IgD-negative memory B cell (primary cell): ENCODE measurements at regions not wholly inside any gene's neighbourhood (a gene's known extent, or its start where the extent isn't known, plus 50 kb on each side); places are given as distances from the start of the nearest gene placed in this dataset.

ENCODE experiments used
- H3K27ac Mint-ChIP-seq, 3 donors: one replicate each; pipeline ENCODE4 v1.8.0; 2020 to 2022; ENCODE audit warnings: mild to moderate bottlenecking in 3 of 3, mixed read lengths in 3 of 3, moderate library complexity in 1 of 3
- H3K27me3 Mint-ChIP-seq: one replicate; pipeline ENCODE4 v1.8.0; 2021; ENCODE audit warnings: mixed read lengths
- H3K36me3 Mint-ChIP-seq: one replicate; pipeline ENCODE4 v1.8.0; 2020; ENCODE audit warnings: mild to moderate bottlenecking, mixed read lengths
- H3K4me1 Mint-ChIP-seq, 3 donors: one replicate each; pipeline ENCODE4 v1.8.0; 2020 to 2022; ENCODE audit warnings: mixed read lengths in 3 of 3, mild to moderate bottlenecking in 1 of 3
- H3K4me3 Mint-ChIP-seq, 4 donors: one replicate each; pipeline ENCODE4 v1.8.0; 2020 to 2022; ENCODE audit warnings: mild to moderate bottlenecking in 4 of 4, mixed read lengths in 4 of 4, moderate library complexity in 3 of 4
- H3K9me3 Mint-ChIP-seq, 3 donors: one replicate each; pipeline ENCODE4 v1.8.0; 2020 to 2021; ENCODE audit warnings: mixed read lengths in 3 of 3, mild to moderate bottlenecking in 1 of 3

DNA sequence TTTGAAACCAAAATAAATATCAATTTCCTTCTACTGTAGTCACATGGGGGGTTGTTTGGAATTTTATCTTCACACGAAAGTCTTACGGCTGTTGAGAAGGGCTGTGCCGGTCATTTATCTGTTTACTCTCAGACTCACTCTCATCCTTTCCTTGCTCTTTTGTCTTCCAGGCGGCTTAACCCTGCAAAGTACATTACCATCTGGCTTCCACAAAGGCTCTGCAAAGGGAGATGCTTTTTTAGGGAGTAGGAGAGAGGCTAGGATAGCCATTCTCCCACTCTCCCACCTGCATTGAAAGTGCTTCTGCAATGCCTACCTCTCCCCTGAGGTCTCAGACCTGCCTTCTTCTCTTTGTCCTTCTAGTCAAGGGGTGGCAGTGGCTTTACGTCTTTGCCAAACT lies 247.6 kb downstream of the MEIS1 start:
- no peaks in the 10 kb centered on the region for H3K9me3 Mint-ChIP-seq
- H3K36me3 Mint-ChIP-seq = no peaks in the 10 kb centered on the region

DNA sequence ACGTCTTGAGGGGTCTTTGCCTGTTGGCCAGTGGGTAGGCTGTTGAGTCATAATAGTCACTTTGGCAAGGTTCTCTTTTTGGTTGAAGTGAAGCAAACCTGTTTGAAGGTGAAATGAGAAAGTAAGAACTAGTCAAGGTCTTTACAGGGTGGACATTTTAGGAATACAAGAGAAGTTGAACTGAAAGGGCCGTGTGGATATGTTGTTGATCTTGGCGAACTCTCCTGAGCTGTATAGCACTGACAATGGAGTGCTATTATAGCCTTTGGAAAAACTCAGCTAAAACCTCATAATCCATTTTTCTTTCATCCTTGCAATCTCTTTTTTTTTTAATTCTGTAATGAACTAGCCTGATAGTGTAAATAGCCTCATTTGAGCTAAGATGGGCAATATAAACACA lies 248.1 kb downstream of the MEIS1 start:
- Mint-ChIP-seq H3K4me1 (no peaks in the 10 kb centered on the region), H3K27me3 (no peaks in the 10 kb centered on the region), H3K4me3 (no peak overlapping the region), H3K27ac (no peak overlapping the region), H3K9me3 (no peaks in the 10 kb centered on the region), H3K36me3 (no peaks in the 10 kb centered on the region)

More for the DNA sequence above, 247.6 kb downstream of the MEIS1 start:
- Mint-ChIP-seq H3K27me3 (no peaks in the 10 kb centered on the region), H3K4me1 (no peaks in the 10 kb centered on the region), H3K4me3 (no peak overlapping the region), H3K27ac (no peak overlapping the region)

DNA sequence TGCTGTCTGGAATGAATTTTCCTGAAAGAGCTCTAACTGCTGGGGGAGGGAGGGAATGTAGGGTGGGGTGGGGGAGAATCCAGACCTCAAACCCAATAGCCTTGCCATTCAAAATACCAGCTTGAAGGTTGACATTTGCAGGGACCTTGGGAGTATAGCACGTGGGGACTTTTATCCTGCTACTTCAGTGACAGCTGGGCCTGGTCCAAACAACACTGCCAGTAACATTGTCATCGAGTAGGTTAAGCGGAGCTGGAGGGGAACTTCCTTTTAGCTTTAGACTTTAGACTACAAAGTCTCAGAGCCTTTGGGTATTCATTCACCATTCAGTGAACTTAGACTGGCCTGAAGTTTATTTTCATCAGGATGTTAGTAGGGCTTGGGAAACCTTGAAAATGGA lies 248.7 kb downstream of the MEIS1 start:
- no peaks in the 10 kb centered on the region for H3K9me3 Mint-ChIP-seq
- no peaks in the 10 kb centered on the region for H3K27me3 Mint-ChIP-seq
- H3K36me3 Mint-ChIP-seq = no peaks in the 10 kb centered on the region
- no peaks in the 10 kb centered on the region for H3K4me1 Mint-ChIP-seq
- no peak overlapping the region for H3K4me3 Mint-ChIP-seq
- no peak overlapping the region for H3K27ac Mint-ChIP-seq

DNA sequence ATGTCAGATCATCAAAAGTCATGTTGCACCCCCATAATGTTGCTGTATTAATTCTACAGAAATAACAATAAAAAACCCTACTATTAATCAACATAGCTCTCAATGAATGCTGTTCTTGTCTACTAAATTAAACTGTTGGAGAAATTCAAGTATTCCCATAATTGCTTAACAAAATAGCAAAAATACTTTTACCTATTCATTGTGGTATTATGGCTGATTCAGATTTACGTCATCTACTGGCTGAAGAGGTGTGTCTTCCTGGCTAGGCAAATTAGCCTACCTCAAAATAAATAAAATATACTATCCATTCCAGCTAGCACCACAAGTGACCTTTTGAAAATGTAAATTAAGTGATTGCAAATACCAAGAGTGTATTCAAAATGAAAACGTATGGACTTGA lies 249.4 kb downstream of the MEIS1 start:
- Mint-ChIP-seq H3K9me3 (no peaks in the 10 kb centered on the region), H3K27ac (no peak overlapping the region), H3K27me3 (no peaks in the 10 kb centered on the region)

DNA sequence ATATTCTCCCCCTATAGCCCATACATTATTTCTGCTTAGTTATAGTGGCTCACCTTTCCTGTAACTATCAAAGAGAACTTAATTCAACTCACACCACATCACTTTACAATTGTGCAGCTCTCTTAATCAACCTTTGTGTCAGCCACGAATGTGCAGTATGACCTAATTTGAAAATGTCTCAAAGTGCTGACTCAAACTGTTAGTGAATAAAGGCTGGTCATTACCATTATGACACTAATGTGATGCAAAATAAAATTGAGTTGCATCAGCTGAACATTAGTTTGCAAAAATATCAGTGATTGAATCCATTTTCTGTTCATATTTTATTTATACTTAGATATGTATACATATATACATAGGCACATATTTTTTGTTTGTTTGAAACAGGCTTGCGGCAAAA lies 251.8 kb downstream of the MEIS1 start:
- Mint-ChIP-seq H3K9me3 (no peaks in the 10 kb centered on the region), H3K4me3 (no peak overlapping the region), H3K27ac (no peak overlapping the region), H3K36me3 (no peaks in the 10 kb centered on the region), H3K4me1 (no peaks in the 10 kb centered on the region), H3K27me3 (no peaks in the 10 kb centered on the region)

More for the DNA sequence above, 249.4 kb downstream of the MEIS1 start:
- Mint-ChIP-seq H3K4me1 (no peaks in the 10 kb centered on the region), H3K36me3 (no peaks in the 10 kb centered on the region), H3K4me3 (no peak overlapping the region)

DNA sequence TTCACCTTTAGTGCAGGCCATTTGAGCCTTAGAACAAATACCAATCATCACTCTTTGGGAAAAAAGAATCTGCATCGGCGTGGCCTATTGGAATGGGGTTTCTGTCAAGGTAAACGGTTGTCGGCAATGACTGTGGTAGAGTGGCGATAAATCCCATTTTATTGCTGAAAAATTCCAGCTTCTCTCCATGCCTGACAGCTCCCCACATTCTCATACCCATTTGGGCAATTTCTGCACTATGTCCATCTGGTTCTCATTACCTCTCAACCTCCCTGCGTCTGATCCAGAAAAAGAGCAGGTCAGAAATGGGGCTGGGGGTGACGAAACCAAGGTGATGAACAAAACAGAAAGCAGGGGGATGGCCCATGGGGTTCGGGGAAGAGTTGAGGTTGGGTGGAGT lies 254.0 kb downstream of the MEIS1 start:
- no peak overlapping the region for H3K4me3 Mint-ChIP-seq
- H3K27me3 Mint-ChIP-seq = no peaks in the 10 kb centered on the region
- no peak overlapping the region for H3K27ac Mint-ChIP-seq
- H3K4me1 Mint-ChIP-seq = no peaks in the 10 kb centered on the region
- H3K9me3 Mint-ChIP-seq = no peaks in the 10 kb centered on the region
- H3K36me3 Mint-ChIP-seq = no peaks in the 10 kb centered on the region

DNA sequence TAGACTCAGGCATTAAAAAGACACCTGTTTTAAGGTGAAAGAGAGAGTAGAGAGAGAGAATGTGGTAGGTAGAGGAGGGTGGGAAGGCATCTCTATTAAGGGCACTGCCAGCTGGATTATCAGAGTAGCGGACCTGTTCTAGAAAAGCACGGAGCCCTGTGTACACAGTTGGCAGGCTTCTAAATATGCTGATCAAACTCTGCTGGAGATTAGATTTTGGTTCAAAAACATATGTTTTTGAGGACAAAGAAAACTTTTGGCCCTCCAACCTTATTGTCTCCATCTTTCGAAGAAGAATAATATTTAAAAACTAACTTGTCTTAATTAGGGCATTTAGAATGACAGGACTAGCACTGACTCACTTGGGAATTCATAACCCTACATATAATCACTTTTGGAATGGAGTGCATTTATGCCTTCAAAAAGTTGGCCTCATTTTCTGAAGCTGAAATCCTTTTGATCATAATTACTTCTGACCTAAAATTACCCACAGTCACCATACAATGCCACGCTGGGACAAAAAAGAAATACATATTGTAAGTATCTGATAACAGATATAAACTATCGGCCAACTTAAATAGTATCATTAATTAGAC lies 254.6 kb downstream of the MEIS1 start:
- no peaks in the 10 kb centered on the region for H3K4me1 Mint-ChIP-seq
- no peak overlapping the region for H3K4me3 Mint-ChIP-seq
- H3K36me3 Mint-ChIP-seq = no peaks in the 10 kb centered on the region
- no peaks in the 10 kb centered on the region for H3K27me3 Mint-ChIP-seq
- no peak overlapping the region for H3K27ac Mint-ChIP-seq
- no peaks in the 10 kb centered on the region for H3K9me3 Mint-ChIP-seq

DNA sequence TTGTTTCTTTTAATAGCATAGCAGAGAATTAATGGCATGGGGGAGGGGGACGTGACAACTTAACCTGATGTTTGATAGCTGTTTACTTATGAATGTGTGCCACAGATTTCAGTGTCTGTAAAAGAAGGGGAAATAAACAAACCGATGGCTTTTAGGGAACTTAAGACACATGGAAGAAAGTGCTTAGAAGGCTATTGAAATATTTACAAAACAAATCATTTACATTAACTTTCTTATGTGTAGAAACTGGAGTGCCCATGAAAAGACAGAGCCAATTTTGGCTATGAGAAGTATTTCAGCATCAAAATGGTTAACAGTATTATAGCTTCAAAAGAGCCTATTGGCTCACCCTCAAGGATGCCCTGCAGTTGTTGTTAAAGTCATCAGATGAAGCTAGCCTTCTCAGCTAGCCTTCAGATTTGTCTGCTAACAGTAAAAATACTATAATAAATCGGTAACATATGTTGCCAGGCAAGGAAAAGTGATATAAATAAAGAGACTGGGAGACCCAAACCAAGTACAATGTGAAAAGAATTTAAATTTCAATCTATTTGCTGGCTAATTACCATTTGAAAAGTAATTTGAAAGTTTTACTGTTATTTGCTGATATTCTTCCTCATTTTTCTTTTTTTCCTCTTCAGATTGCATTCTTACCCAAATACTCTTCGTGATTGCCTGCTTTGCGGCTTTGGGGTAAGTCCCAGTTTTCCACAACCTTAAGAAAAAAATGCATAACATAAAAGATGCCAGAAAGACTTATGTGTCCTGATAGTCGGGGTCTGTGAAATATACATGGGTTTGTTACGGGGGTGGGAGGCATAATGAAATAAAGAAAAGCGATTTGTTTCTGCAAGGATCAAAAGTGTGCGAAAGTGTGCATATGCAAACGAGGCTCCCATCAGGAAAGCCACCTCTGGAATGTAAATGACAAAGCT lies 256.4 kb downstream of the MEIS1 start:
- H3K27ac Mint-ChIP-seq = no peak overlapping the region

DNA sequence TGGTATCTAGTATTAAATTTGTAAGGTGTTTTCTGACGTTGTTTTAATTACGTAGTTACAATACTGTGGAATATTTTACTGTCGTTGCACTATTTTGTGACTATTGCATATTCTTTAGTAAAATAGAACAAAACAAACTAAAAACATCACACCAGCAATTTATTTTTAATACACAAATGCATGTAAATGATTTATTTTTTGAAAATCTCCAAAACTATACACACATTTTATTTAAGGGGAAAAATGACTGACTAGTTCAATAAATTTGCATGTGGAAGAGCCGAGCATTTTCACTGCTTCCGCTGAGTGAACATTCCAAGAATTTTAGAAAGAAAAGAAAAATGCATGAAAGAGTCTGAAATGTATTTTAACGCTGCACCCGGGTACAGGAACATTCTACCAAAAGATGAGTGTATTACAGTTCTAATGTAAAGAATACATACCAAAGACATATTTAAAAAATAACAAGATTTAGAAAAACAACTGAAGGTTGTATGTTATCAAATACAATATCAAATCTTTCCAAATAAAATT lies 257.7 kb downstream of the MEIS1 start:
- H3K27ac Mint-ChIP-seq = no peak overlapping the region
- no peaks in the 10 kb centered on the region for H3K9me3 Mint-ChIP-seq
- no peaks in the 10 kb centered on the region for H3K36me3 Mint-ChIP-seq
- no peak overlapping the region for H3K4me3 Mint-ChIP-seq
- H3K4me1 Mint-ChIP-seq = no peaks in the 10 kb centered on the region
- peaks cover 1% of the 10 kb centered on the region for H3K27me3 Mint-ChIP-seq

More for the DNA sequence above, 256.4 kb downstream of the MEIS1 start:
- Mint-ChIP-seq H3K4me3 (no peak overlapping the region), H3K9me3 (no peaks in the 10 kb centered on the region), H3K36me3 (no peaks in the 10 kb centered on the region), H3K27me3 (peaks cover 1% of the 10 kb centered on the region), H3K4me1 (no peaks in the 10 kb centered on the region)

DNA sequence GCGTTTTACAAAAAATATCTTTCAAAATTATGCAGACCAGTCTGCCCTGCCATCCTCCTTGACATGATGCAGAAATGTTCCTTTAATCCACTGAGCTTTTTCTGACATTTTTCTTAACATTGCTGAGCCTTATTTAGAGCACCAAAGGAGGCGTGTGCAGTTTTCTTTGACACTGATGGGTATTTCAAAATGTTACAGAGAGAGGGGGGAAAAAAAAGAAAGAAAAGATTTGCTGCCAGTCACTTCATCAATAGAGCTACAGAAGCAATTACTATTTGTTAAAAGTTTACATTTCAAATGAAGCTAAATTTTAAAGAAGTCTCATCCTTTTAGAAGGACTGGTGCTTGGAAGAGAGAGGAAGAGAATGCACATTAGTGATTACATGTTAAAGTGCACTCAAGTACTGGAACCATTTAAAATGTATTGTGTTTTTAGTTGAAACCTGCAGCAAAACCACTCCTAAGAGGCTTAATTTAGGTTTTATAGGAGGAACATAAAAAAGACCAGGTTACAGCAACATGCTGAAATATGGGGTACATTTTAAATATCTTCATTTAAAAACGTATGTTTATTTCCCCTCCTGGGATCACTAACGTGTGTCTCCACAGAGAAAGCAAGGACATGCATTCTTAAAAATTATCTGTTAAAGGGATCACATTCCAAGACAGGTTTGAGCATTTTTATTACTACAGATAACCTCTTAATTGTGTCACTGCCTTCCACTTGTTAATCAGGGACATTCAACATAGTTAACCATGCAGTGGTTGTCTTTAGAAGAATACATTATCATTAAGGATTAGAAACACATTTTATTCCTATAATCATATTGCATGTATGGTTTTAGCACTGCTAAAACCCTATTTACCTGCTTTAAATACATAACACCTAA lies 258.4 kb downstream of the MEIS1 start:
- H3K4me3 Mint-ChIP-seq = no peak overlapping the region

DNA sequence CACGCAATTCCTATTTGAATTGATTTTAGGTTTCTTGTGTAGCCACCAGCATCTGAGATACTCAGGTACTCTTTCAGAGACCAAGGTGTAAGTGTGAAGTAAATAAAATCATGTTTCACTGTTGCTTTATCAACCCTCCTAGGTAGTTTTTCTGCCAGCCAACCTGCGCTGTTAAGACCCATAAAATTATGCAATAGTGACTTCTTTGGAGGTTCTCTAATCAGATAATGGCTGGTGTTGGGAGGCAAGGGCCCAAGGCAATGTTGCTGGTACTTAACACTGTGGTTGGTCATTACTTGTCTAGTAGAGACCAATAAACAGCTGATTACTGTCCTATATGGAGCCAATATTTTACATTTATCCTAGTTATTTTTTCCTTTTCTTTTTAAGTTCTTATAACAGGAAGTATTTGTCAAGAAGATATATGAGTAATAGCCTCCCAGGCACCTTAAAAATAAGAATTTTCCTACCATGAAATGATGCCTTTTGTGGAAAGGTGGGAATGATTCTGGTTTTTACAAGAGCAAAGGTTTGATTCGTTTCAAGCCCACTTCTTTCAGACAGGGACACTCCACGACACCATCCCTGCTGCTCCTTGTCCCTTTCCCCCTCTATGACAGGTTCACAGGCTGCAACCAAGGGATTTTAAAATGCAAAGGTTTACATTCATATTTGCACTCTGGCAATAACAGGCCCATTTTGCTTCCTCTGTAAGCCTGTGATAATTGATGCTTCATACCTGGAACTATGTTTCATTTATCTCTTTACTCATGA lies 259.3 kb downstream of the MEIS1 start:
- no peak overlapping the region for H3K4me3 Mint-ChIP-seq
- H3K4me1 Mint-ChIP-seq = no peaks in the 10 kb centered on the region
- no peak overlapping the region for H3K27ac Mint-ChIP-seq
- H3K36me3 Mint-ChIP-seq = no peaks in the 10 kb centered on the region
- peaks cover 1% of the 10 kb centered on the region for H3K27me3 Mint-ChIP-seq
- H3K9me3 Mint-ChIP-seq = no peaks in the 10 kb centered on the region

More for the DNA sequence above, 258.4 kb downstream of the MEIS1 start:
- no peaks in the 10 kb centered on the region for H3K4me1 Mint-ChIP-seq
- no peaks in the 10 kb centered on the region for H3K9me3 Mint-ChIP-seq
- H3K36me3 Mint-ChIP-seq = no peaks in the 10 kb centered on the region
- no peak overlapping the region for H3K27ac Mint-ChIP-seq
- peaks cover 1% of the 10 kb centered on the region for H3K27me3 Mint-ChIP-seq

DNA sequence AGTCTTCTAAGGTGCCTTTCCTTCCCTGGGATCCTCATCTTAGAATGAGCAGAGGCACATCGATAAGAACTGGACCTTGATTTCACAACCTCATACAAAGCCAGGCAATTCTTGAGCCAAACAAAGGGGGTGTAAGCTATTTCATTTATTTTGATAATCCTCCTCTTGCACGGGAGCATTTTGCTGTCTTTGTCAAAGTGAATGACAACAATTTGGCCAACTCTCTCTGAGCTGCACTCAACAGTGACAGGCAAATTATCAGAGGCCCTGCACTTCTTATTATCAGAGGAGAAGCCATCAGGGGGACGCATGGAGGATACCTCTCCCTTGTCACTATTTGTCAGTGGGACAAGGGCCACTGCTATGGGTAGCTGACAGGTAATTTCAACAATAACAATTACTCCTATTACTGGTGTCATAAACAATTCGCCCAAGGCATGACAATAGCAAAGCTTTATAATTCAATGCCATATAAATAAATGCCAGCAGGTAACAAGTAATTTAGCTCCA lies 260.4 kb downstream of the MEIS1 start:
- Mint-ChIP-seq H3K27me3 (peaks cover 1% of the 10 kb centered on the region), H3K27ac (no peak overlapping the region), H3K4me3 (no peak overlapping the region)

DNA sequence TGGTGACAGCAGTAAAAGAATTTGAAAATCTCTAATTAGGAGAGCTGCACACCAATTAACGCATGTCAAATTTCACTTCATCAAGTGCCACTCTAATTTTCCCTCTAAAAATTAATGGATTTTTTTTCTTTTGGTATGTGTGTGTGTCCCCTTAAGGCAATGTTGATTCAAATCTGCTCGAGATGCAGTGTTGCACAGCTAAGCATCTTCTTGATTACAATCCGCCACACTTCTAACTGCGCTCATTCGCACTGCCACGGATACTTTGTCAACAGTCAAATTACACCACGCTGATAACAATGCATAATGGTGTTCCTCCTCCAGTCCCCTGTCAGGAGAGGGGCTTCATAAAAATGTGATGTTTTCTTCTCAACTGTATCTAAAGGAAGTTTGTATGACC lies 261.4 kb downstream of the MEIS1 start:
- H3K9me3 Mint-ChIP-seq = no peaks in the 10 kb centered on the region
- no peaks in the 10 kb centered on the region for H3K36me3 Mint-ChIP-seq
- no peaks in the 10 kb centered on the region for H3K4me1 Mint-ChIP-seq
- H3K4me3 Mint-ChIP-seq = no peak overlapping the region
- peaks cover 1% of the 10 kb centered on the region for H3K27me3 Mint-ChIP-seq
- no peak overlapping the region for H3K27ac Mint-ChIP-seq

More for the DNA sequence above, 260.4 kb downstream of the MEIS1 start:
- no peaks in the 10 kb centered on the region for H3K36me3 Mint-ChIP-seq
- no peaks in the 10 kb centered on the region for H3K9me3 Mint-ChIP-seq
- H3K4me1 Mint-ChIP-seq = no peaks in the 10 kb centered on the region

DNA sequence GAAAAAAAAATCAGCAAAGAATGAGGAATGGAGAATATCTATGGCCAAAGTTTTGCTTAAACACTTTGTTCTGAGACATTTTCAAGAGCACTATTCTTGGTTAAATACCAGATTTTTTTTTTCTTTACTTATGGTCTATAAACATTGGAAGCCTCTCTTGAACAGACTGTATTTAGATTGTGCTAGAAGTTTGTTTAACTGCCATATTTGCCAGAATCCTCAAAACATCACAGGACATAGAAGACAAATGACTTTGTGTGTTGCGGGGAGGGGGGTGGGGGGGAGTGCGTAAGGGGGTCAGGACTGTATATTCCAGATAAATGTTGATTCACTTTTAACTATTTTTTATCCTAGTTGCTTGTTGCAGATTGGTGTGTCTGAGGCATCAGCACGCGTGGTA lies 262.0 kb downstream of the MEIS1 start:
- Mint-ChIP-seq H3K4me3 (no peak overlapping the region), H3K36me3 (no peaks in the 10 kb centered on the region), H3K27ac (no peak overlapping the region), H3K4me1 (no peaks in the 10 kb centered on the region), H3K9me3 (no peaks in the 10 kb centered on the region), H3K27me3 (peaks cover 1% of the 10 kb centered on the region)
